IMR-90 (cell line): ENCODE measurements at regions not wholly inside any gene's neighbourhood (a gene's known extent, or its start where the extent isn't known, plus 50 kb on each side); places are given as distances from the start of the nearest gene placed in this dataset.

ENCODE experiments used
- ATAC-seq: fragments of 200-7000 bp; cut with Tn5 transposase; 2 replicates; pipeline ENCODE4 v1.9.1; 2020; ENCODE audit warnings: low read depth, mild to moderate bottlenecking, moderate library complexity
- BruUV-seq: library from RNA; stranded (reverse); fragments of 400-500 nt; replicated peaks from 2 replicates; lab custom pipeline; 2021; lab: Mats Ljungman, UMichigan
- CTCF ChIA-PET: fragments of 300-600 bp; formaldehyde crosslinking; extraction: SDS; loops from one replicate; lab custom pipeline; 2021; ENCODE audit warnings: antibody characterized with exemption; lab: Yijun Ruan, JAX
- POLR2A ChIA-PET: fragments of 300-600 bp; sonication (Branson Sonifier 250); formaldehyde crosslinking; loops from one replicate; lab custom pipeline; 2022; ENCODE audit warnings: antibody characterized with exemption; ENCODE audit not compliant: unreplicated experiment; lab: Charles Lee
- DNase-seq: peaks from one replicate; pipeline ENCODE4 v3.0.0; 2013
- H2AFZ ChIP-seq: replicated peaks from 2 replicates; pipeline ENCODE3; 2013; ENCODE audit warnings: low read length, mild to moderate bottlenecking; ENCODE audit not compliant: poor library complexity
- H2AK5ac ChIP-seq: 2 replicates; pipeline ENCODE4 v1.6.1; 2013; ENCODE audit warnings: low read depth, low read length, inconsistent platforms
- H2AK9ac ChIP-seq: replicated peaks from 2 replicates; pipeline ENCODE3; 2013; ENCODE audit warnings: mild to moderate bottlenecking, low read depth, low read length, moderate library complexity; ENCODE audit not compliant: poor library complexity
- H2BK120ac ChIP-seq: 2 replicates; pipeline ENCODE4 v1.6.1; 2013; ENCODE audit warnings: low read depth, low read length, inconsistent platforms
- H2BK15ac ChIP-seq: 3 replicates; pipeline ENCODE4 v1.6.1; 2013; ENCODE audit warnings: low read depth, low read length, inconsistent platforms
- H2BK20ac ChIP-seq: 2 replicates; pipeline ENCODE4 v1.6.1; 2013; ENCODE audit warnings: low read depth, mild to moderate bottlenecking, inconsistent platforms, low read length, moderate library complexity
- H2BK5ac ChIP-seq: 2 replicates; pipeline ENCODE4 v1.6.1; 2013; ENCODE audit warnings: mild to moderate bottlenecking, low read depth, low read length, inconsistent platforms; ENCODE audit not compliant: poor library complexity, severe bottlenecking
- H3K14ac ChIP-seq: replicated peaks from 2 replicates; pipeline ENCODE4 v1.6.1; 2013; ENCODE audit warnings: low read depth, low read length, inconsistent platforms
- H3K18ac ChIP-seq: 2 replicates; pipeline ENCODE4 v1.6.1; 2013; ENCODE audit warnings: low read depth, low read length, control low read depth
- H3K23ac ChIP-seq: 2 replicates; pipeline ENCODE4 v1.6.1; 2013; ENCODE audit warnings: low read depth, low read length, inconsistent platforms
- H3K27ac ChIP-seq: 2 replicates; pipeline ENCODE4 v1.5.1; 2013; ENCODE audit warnings: mild to moderate bottlenecking, control low read depth, low read length; ENCODE audit not compliant: insufficient read depth
- H3K27me3 ChIP-seq: 2 replicates; pipeline ENCODE4 v1.6.1; 2013; ENCODE audit warnings: low read length; ENCODE audit not compliant: control insufficient read depth, insufficient read depth
- H3K36me3 ChIP-seq: 2 replicates; pipeline ENCODE4 v1.6.1; 2013; ENCODE audit warnings: low read length, mixed read lengths; ENCODE audit not compliant: control insufficient read depth, insufficient read depth
- H3K4ac ChIP-seq: 2 replicates; pipeline ENCODE4 v1.6.1; 2013; ENCODE audit warnings: low read depth, low read length, inconsistent platforms
- H3K4me1 ChIP-seq: 2 replicates; pipeline ENCODE4 v1.6.1; 2013; ENCODE audit warnings: low read length, mixed read lengths; ENCODE audit not compliant: control insufficient read depth, insufficient read depth
- H3K4me2 ChIP-seq: 2 replicates; pipeline ENCODE4 v1.6.1; 2013; ENCODE audit warnings: low read depth, mild to moderate bottlenecking, control low read depth, low read length, moderate library complexity
- H3K4me3 ChIP-seq: 2 replicates; pipeline ENCODE4 v1.5.1; 2013; ENCODE audit warnings: low read depth, mild to moderate bottlenecking, control low read depth, low read length, moderate library complexity; ENCODE audit not compliant: insufficient read depth
- H3K56ac ChIP-seq: 2 replicates; pipeline ENCODE4 v1.6.1; 2013; ENCODE audit warnings: low read length, inconsistent platforms; ENCODE audit not compliant: insufficient read depth; ENCODE audit errors: extremely low read depth
- H3K79me1 ChIP-seq, 2 experiments: 2 replicates each; pipeline ENCODE4 v1.6.1; 2013; ENCODE audit warnings: low read length in 2 of 2, inconsistent platforms in 1 of 2, low read depth in 1 of 2
- H3K9ac ChIP-seq: 2 replicates; pipeline ENCODE4 v1.6.1; 2013; ENCODE audit warnings: low read depth, low read length, control low read depth
- H3K9me1 ChIP-seq: 2 replicates; pipeline ENCODE4 v1.6.1; 2013; ENCODE audit warnings: low read length, inconsistent platforms; ENCODE audit not compliant: insufficient read depth
- H3K9me3 ChIP-seq: 2 replicates; pipeline ENCODE4 v1.6.1; 2013; ENCODE audit warnings: low read length; ENCODE audit not compliant: control insufficient read depth, insufficient read depth
- H4K20me1 ChIP-seq: 2 replicates; pipeline ENCODE4 v1.6.1; 2013; ENCODE audit warnings: low read length, inconsistent platforms; ENCODE audit not compliant: insufficient read depth
- H4K5ac ChIP-seq: 2 replicates; pipeline ENCODE4 v1.6.1; 2013; ENCODE audit warnings: mild to moderate bottlenecking, low read depth, low read length, control low read depth
- H4K8ac ChIP-seq, 2 experiments: 2 replicates each; pipeline ENCODE4 v1.6.1; 2013; ENCODE audit warnings: low read depth in 2 of 2, low read length in 2 of 2, control low read depth in 1 of 2, inconsistent platforms in 1 of 2
- H4K91ac ChIP-seq: 2 replicates; pipeline ENCODE4 v1.6.1; 2013; ENCODE audit warnings: low read depth, low read length, inconsistent platforms; ENCODE audit not compliant: insufficient read depth
- CEBPB ChIP-seq: IDR thresholded peaks from 2 replicates; pipeline ENCODE4 v1.6.1; 2012; ENCODE audit warnings: low read depth, low read length, improper control_type of control experiment
- CHD1 ChIP-seq: IDR thresholded peaks from 2 replicates; pipeline ENCODE4 v1.6.1; 2012; ENCODE audit warnings: low read depth, low read length, improper control_type of control experiment
- WGBS, 2 experiments: methylation state at CpG; one replicate each; pipeline versions ENCODE4 v1.1.5 to v1.1.7; 2013; ENCODE audit warnings: missing lambda C conversion rate in 2 of 2; ENCODE audit not compliant: insufficient read length in 1 of 2; ENCODE audit errors: extremely low coverage in 2 of 2; 5-methylcytosine and 5-hydroxymethylcytosine counted together
- dilution Hi-C: fragments of 300-500 bp; cut with HindIII; formaldehyde crosslinking; loops from one replicate; pipeline ENCODE4 v1.14.3; 2018; ENCODE audit warnings: low sequenced_read_pairs; ENCODE audit not compliant: unreplicated experiment
- in situ Hi-C: fragments of 300-500 bp; cut with MboI; formaldehyde crosslinking; loops from 3 replicates; pipeline ENCODE4 v1.14.3; 2019; ENCODE audit warnings: low sequenced_read_pairs, inconsistent platforms, mixed read lengths
- intact Hi-C: fragments of 100-400 bp; cut with micrococcal nuclease; formaldehyde crosslinking; loops from 2 replicates; pipeline ENCODE4 v1.10.0; 2022

GRCh38 chr5:153081385-153081784 lies 409.1 kb upstream of the GRIA1 start:
- ChIA-PET CTCF (no interaction called here), POLR2A (no interaction called here)
- no peak overlapping the region for H3K14ac ChIP-seq
- ATAC-seq, result no peak
- H3K4me2 ChIP-seq, result no peak overlapping the region
- no peak overlapping the region for H2AK5ac ChIP-seq
- no peak overlapping the region for H3K18ac ChIP-seq
- H2BK5ac ChIP-seq, result no peak overlapping the region
- H4K5ac ChIP-seq, result no peak overlapping the region
- no peak overlapping the region for H3K56ac ChIP-seq
- no peaks in the 10 kb centered on the region for H3K36me3 ChIP-seq
- H4K91ac ChIP-seq, result no peak overlapping the region
- no peak overlapping the region for H3K4ac ChIP-seq
- no peak overlapping the region for H3K4me3 ChIP-seq
- no peak overlapping the region for H3K27ac ChIP-seq
- dilution Hi-C loops (no loop called here), intact Hi-C loops (no loop called here), in situ Hi-C loops (no loop called here)
- H3K9me3 ChIP-seq, result peaks cover 10% of the 10 kb centered on the region
- H2AK9ac ChIP-seq, result no peak overlapping the region
- WGBS, 2 experiments, result 83% methylated on average over 2 of the region's 4 CpGs; no CpG with 5 or more reads in 1 of the 2 experiments
- no peak overlapping the region for H2BK15ac ChIP-seq
- no peak overlapping the region for H2BK120ac ChIP-seq
- H4K20me1 ChIP-seq, result no peaks in the 10 kb centered on the region
- no peaks in the 10 kb centered on the region for H3K4me1 ChIP-seq
- no peak overlapping the region for H3K23ac ChIP-seq
- DNase-seq, result no peak
- H4K8ac ChIP-seq, result no peak overlapping the region
- H2AFZ ChIP-seq, result no peak overlapping the region
- H2BK20ac ChIP-seq, result no peak overlapping the region
- H3K79me1 ChIP-seq, result no peaks in the 10 kb centered on the region
- TF ChIP-seq CHD1 (no peak), CEBPB (peak; percentile 43)
- no peaks in the 10 kb centered on the region for H3K27me3 ChIP-seq
- no peak overlapping the region for H3K9ac ChIP-seq
- no peaks in the 10 kb centered on the region for H3K9me1 ChIP-seq
- no TSS peak for BruUV-seq
